Neural progenitor cell (in vitro differentiated cells): ENCODE measurements at regions not wholly inside any gene's neighbourhood (a gene's known extent, or its start where the extent isn't known, plus 50 kb on each side); places are given as distances from the start of the nearest gene placed in this dataset.

Experiments
- DNase-seq: peaks from one replicate; pipeline ENCODE4 v3.0.0-alpha.2; 2016; ENCODE audit warnings: low spot score
- H2AFZ ChIP-seq: fragments of 200-600 bp; sonication (generic); replicated peaks from 2 replicates; pipeline ENCODE4 v1.6.1; 2016; ENCODE audit warnings: antibody characterized with exemption
- H3F3A ChIP-seq: fragments of 200-600 bp; sonication (generic); 2 replicates; pipeline ENCODE4 v1.6.1; 2016; ENCODE audit warnings: antibody characterized with exemption, low read depth
- H3K27ac ChIP-seq: fragments of 200-600 bp; sonication (generic); 2 replicates; pipeline ENCODE4 v1.5.1; 2016; ENCODE audit warnings: mild to moderate bottlenecking
- H3K27me3 ChIP-seq: fragments of 200-600 bp; sonication (generic); 2 replicates; pipeline ENCODE4 v1.6.1; 2016; ENCODE audit warnings: mild to moderate bottlenecking, moderate library complexity
- H3K36me3 ChIP-seq: fragments of 200-600 bp; sonication (generic); 2 replicates; pipeline ENCODE4 v1.5.1; 2016
- H3K4me1 ChIP-seq: fragments of 200-600 bp; sonication (generic); 2 replicates; pipeline ENCODE4 v1.6.1; 2016; ENCODE audit warnings: mixed run types
- H3K4me2 ChIP-seq: fragments of 200-600 bp; sonication (generic); 2 replicates; pipeline ENCODE4 v1.6.1; 2016
- H3K4me3 ChIP-seq: fragments of 200-600 bp; sonication (generic); 2 replicates; pipeline ENCODE4 v1.5.1; 2016
- H3K79me2 ChIP-seq: fragments of 200-600 bp; sonication (generic); 2 replicates; pipeline ENCODE4 v1.6.1; 2016; ENCODE audit warnings: low read depth
- H3K9ac ChIP-seq: fragments of 200-600 bp; sonication (generic); 2 replicates; pipeline ENCODE4 v1.6.1; 2016
- H3K9me3 ChIP-seq: fragments of 200-600 bp; sonication (generic); 2 replicates; pipeline ENCODE4 v1.5.1; 2016; ENCODE audit warnings: low read depth
- H4K20me1 ChIP-seq: fragments of 200-600 bp; sonication (generic); 2 replicates; pipeline ENCODE4 v1.6.1; 2016; ENCODE audit warnings: low read depth
- H3K27ac Mint-ChIP-seq: 3 replicates; pipeline ENCODE4 v1.8.0; 2021; ENCODE audit warnings: mixed read lengths
- H3K27me3 Mint-ChIP-seq: 2 replicates; pipeline ENCODE4 v1.8.0; 2022; ENCODE audit warnings: low read depth, mild to moderate bottlenecking, inconsistent platforms, moderate library complexity, mixed read lengths; ENCODE audit not compliant: insufficient read depth
- H3K36me3 Mint-ChIP-seq: 3 replicates; pipeline ENCODE4 v1.8.0; 2021; ENCODE audit warnings: mixed read lengths
- H3K4me1 Mint-ChIP-seq: 3 replicates; pipeline ENCODE4 v1.8.0; 2021; ENCODE audit warnings: mixed read lengths
- H3K4me3 Mint-ChIP-seq: 3 replicates; pipeline ENCODE4 v1.8.0; 2021; ENCODE audit warnings: mild to moderate bottlenecking, moderate library complexity, mixed read lengths
- H3K9me3 Mint-ChIP-seq: 3 replicates; pipeline ENCODE4 v1.8.0; 2020; ENCODE audit warnings: mixed read lengths
- EZH2 ChIP-seq: fragments of 200-600 bp; sonication (generic); IDR thresholded peaks from 2 replicates; pipeline ENCODE4 v1.6.1; 2017; ENCODE audit warnings: antibody characterized with exemption, mild to moderate bottlenecking, moderate library complexity
- EZH2phosphoT487 ChIP-seq: fragments of 200-600 bp; sonication (generic); IDR thresholded peaks from 2 replicates; pipeline ENCODE4 v1.6.1; 2017; ENCODE audit warnings: antibody characterized with exemption
- TF ChIP-seq, protein P1 (sequence below): fragments of 200-600 bp; sonication (generic); IDR thresholded peaks from 2 replicates; pipeline ENCODE4 v1.5.1; 2017; ENCODE audit warnings: antibody characterized with exemption, mild to moderate bottlenecking

DNA sequence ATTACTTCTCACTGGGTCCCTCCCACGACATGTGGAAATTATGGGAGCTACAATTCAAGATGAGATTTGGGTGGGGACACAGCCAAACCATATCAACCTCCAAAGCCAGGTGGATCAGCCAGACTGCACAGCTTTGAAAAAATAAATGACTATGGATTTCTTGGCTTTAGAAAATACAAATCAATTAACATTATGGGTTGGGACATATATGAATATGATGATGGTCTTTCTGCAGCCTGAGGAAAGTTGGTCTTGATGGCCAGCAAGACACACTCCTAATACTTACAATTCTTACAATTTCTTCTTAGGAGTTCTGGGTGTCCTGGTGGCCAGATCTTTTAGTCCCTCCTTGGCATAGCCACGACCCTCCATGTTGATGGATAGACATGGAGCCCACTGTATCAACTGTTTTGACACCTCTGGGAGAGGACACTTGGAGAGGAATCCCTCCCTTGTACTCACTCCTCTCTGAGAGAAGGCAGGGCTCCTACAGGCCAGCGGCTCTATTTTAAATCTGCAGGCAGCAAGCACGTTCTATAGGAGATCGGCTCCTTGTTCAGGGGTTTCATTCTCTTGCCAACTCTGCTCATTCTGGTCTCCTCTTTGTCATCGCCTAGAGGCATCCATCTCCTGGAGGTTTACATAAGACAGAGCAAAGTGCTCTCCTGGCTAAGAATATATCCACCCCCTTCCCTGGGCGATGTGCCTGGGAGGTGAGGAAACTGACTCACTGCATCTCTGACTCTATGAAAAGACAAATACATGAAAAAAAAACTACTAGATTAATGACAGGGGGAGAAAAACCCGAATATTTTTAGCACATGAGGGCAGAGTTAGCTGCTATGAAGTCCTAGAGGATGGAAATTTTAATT lies 145.9 kb downstream of the CARTPT start:
- no peaks in the 10 kb centered on the region for H3F3A ChIP-seq
- TF ChIP-seq EZH2 (no peak), EZH2phosphoT487 (no peak)
- TF ChIP-seq, protein P1, sequence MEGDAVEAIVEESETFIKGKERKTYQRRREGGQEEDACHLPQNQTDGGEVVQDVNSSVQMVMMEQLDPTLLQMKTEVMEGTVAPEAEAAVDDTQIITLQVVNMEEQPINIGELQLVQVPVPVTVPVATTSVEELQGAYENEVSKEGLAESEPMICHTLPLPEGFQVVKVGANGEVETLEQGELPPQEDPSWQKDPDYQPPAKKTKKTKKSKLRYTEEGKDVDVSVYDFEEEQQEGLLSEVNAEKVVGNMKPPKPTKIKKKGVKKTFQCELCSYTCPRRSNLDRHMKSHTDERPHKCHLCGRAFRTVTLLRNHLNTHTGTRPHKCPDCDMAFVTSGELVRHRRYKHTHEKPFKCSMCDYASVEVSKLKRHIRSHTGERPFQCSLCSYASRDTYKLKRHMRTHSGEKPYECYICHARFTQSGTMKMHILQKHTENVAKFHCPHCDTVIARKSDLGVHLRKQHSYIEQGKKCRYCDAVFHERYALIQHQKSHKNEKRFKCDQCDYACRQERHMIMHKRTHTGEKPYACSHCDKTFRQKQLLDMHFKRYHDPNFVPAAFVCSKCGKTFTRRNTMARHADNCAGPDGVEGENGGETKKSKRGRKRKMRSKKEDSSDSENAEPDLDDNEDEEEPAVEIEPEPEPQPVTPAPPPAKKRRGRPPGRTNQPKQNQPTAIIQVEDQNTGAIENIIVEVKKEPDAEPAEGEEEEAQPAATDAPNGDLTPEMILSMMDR, result no peak
- H3K4me1 ChIP-seq, result peaks cover 3% of the 10 kb centered on the region
- no peak overlapping the region for H3K4me2 ChIP-seq
- no peak overlapping the region for H2AFZ ChIP-seq
- peaks cover 3% of the 10 kb centered on the region for H3K36me3 Mint-ChIP-seq
- H3K27me3 ChIP-seq, result no peaks in the 10 kb centered on the region
- no peaks in the 10 kb centered on the region for H3K79me2 ChIP-seq
- H3K27ac Mint-ChIP-seq, result peak overlapping the region; percentile 63
- DNase-seq, result no peak
- peaks cover 4% of the 10 kb centered on the region for H3K27me3 Mint-ChIP-seq
- H3K4me3 ChIP-seq, result no peak overlapping the region
- no peaks in the 10 kb centered on the region for H4K20me1 ChIP-seq
- H3K9me3 ChIP-seq, result no peaks in the 10 kb centered on the region
- H3K9me3 Mint-ChIP-seq, result no peaks in the 10 kb centered on the region
- peaks cover under 1% of the 10 kb centered on the region for H3K36me3 ChIP-seq
- no peak overlapping the region for H3K27ac ChIP-seq
- H3K4me1 Mint-ChIP-seq, result no peaks in the 10 kb centered on the region
- H3K4me3 Mint-ChIP-seq, result no peak overlapping the region
- H3K9ac ChIP-seq, result no peak overlapping the region

DNA sequence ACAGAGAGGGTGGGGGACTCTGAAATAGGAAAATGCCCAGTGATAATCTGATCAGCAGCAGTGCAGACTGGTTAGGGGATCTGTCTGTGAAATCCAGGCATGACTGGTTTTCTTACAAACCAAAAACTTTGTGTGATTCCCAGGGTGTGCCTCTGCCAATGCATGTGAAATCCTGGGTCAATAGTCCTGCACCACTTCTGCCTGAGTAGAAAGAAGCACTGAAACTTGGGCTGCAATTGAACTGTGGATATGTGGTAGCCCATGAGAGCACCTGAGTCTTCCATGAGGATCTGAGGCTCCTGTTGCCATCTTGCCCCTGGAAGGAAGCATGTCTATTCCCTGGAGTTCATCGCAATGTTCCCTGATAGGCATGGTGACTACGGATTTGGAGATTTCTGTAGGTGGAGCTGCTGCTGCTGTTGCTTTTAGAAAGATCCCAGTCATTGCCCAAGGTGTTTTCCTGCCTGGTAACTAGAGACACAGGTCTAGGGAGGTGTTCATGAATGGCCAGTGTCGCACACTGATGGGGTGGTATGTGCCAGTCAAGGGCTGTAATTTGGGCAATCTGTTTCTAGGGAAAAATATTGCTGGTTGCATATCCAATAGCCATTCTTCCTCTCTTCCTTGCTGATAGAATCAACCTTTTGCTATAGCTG lies 146.7 kb downstream of the CARTPT start:
- no peak overlapping the region for H3K9ac ChIP-seq
- no peak overlapping the region for H3K27ac ChIP-seq
- H3K4me1 ChIP-seq, result no peaks in the 10 kb centered on the region
- Mint-ChIP-seq H3K27ac (peak overlapping the region; percentile 63), H3K9me3 (no peaks in the 10 kb centered on the region), H3K4me3 (no peak overlapping the region), H3K27me3 (peaks cover 4% of the 10 kb centered on the region), H3K36me3 (peaks cover 3% of the 10 kb centered on the region), H3K4me1 (no peaks in the 10 kb centered on the region)
- DNase-seq, result no peak
- H3K36me3 ChIP-seq, result peaks cover 6% of the 10 kb centered on the region
- no peak overlapping the region for H3K4me3 ChIP-seq
- TF ChIP-seq EZH2, result no peak
- no peak for TF ChIP-seq EZH2phosphoT487
- H3K9me3 ChIP-seq, result no peaks in the 10 kb centered on the region
- no peaks in the 10 kb centered on the region for H3F3A ChIP-seq
- H3K4me2 ChIP-seq, result no peak overlapping the region
- no peaks in the 10 kb centered on the region for H3K79me2 ChIP-seq
- no peaks in the 10 kb centered on the region for H4K20me1 ChIP-seq
- H2AFZ ChIP-seq, result peak overlapping the region; percentile 57
- H3K27me3 ChIP-seq, result no peaks in the 10 kb centered on the region

DNA sequence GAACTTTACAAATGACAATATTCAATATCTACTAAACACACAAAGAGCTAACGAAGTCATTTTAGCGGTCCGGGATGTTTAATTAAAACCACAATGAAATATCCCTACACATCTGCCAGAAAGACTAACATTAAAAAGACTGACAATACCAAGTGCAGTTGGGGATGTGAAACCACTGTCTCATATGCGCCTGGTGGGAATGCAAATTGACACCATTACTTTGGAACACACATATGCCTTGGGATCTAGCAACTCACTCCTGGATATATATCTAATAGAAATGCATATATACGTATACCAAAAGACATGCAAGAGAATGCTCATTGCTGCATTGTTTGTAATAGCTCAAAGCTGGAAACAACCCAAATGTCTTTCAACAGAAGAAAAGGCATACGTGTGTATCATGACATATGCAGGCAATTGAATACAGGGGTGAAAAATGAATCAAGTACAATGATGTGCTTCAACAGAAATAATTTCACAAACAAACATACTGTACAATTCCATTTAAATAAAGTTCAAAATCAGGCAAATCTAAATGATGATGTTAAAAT lies 153.3 kb downstream of the CARTPT start:
- Histone ChIP-seq H3K4me1 (no peaks in the 10 kb centered on the region), H3K27me3 (no peaks in the 10 kb centered on the region)
- DNase-seq, result no peak

More for the DNA sequence above, 153.3 kb downstream of the CARTPT start:
- Mint-ChIP-seq H3K4me1 (peaks cover 2% of the 10 kb centered on the region), H3K27ac (no peak overlapping the region), H3K36me3 (no peaks in the 10 kb centered on the region), H3K4me3 (no peak overlapping the region), H3K9me3 (peaks cover 5% of the 10 kb centered on the region), H3K27me3 (peaks cover 2% of the 10 kb centered on the region)
- no peak overlapping the region for H2AFZ ChIP-seq
- H3K9me3 ChIP-seq, result no peaks in the 10 kb centered on the region
- H3K27ac ChIP-seq, result no peak overlapping the region
- no peak overlapping the region for H3K4me3 ChIP-seq
- H4K20me1 ChIP-seq, result no peaks in the 10 kb centered on the region
- no peaks in the 10 kb centered on the region for H3K79me2 ChIP-seq
- TF ChIP-seq, protein P1, result no peak
- no peak for TF ChIP-seq EZH2
- no peak for TF ChIP-seq EZH2phosphoT487
- peaks cover 6% of the 10 kb centered on the region for H3K36me3 ChIP-seq
- H3K4me2 ChIP-seq, result no peak overlapping the region
- H3K9ac ChIP-seq, result no peak overlapping the region
- no peaks in the 10 kb centered on the region for H3F3A ChIP-seq
